ENCODE measurements at regions not wholly inside any gene's neighbourhood (a gene's known extent, or its start where the extent isn't known, plus 50 kb on each side); places are given as distances from the start of the nearest gene placed in this dataset.
"Not testable (repeated sequence)": the region's sequence is repeated elsewhere in the genome, so short reads cannot be mapped to it uniquely, and the experiment has no call there.

DNA sequence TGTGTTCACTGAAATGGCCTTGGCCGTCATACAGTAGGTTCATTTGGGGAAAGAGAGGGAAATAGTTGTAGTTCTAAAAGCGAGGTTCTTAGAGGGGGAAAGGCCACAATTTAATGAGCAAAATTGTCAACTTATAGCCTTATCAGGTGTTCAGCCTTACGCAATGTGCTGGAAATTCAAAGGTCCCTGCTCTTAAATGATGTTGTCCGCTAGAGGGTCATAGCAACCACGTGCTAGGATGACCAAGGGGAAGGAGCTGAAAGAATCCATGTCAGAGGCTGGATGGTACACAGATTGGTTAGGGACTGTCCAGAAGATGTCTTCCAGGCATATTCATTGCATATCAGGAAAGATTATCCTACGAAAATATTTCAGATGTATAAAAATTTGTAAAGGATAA, 282.3 kb upstream of the MEX3C start:
- DNase-seq, result no peak

GRCh38 chr18:51480407-51481261, 283.2 kb upstream of the MEX3C start:
- DNase-seq, result no peak

DNA sequence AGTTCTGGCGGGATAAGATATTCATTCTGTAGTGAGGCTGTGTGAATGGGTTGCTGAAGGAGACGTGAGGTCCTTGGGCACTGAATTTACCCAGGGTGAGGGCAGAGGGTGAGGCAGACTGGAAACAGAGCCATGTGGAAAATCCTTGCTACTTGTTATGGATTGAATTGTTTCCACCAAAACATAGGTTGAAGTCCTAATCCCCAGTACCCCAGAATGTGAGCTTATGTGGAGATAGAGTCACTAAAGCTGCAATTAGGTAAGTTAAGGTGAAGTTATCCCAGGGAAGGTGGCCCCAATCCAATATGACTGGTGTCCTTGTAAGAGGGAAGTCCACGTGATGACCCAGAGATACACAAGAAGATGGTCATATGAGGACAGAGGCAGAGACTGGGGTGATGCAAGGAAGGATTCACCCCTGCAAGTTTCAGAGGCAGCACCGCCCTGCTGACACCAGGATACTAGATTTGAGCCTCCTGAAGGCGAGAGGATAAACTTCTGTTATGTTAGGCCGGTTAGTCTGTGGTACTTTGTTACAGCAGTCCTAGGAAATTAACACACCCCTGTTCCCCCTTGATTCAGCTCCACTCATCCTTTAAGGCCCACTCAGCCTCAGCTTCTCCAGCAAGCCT, 289.4 kb upstream of the MEX3C start:
- no peak for DNase-seq

- DNase-seq, result no peak
These were observed 292.9 kb upstream of the MEX3C start for GRCh38 chr18:51490417-51490816.

DNA sequence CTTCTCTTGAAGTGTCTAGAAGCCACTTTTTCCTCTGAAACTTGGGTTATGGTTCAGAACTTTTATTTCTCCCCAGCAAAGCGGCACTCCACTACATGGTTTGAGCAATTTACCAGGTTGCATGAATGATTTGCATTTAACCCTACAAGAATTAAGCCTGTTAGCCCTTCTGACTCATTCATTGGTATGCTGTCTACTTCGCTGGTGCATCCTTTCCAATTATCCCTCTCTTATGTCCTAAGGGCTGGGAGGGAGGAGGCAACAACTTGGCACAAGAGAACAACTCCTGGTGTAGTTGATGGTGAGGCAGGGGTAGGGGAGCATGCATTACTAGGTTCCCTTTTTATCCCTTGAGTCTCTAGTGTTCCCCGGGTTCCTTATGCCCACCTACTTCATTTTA, 293.4 kb upstream of the MEX3C start:
- no peak for DNase-seq

- no peak for DNase-seq
These were observed 294.3 kb upstream of the MEX3C start for GRCh38 chr18:51491678-51492372.

GRCh38 chr18:51498085-51498855, 300.8 kb upstream of the MEX3C start:
- no peak for DNase-seq

GRCh38 chr18:51503351-51503750, 305.9 kb upstream of the MEX3C start:
- DNase-seq, result no peak

DNA sequence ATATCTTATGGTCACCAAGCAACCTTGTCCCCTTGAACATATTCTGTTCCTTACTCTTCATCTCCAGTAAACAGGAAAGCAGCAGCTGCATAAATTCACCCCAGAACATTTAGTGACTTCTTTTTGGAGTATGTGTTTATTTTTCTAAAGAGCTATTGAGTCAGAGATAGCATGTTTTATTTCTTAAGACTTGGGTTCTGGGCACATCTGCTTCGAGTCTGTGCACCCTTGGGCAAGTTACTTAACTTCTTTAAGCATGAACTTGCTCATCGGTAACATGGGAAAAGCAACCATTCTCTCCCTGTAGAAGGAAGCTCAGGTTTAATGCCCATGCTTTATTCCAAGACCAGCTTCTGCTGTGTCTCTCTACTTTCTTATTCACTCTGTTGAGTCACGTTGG, 309.3 kb upstream of the MEX3C start:
- no peak for DNase-seq

DNA sequence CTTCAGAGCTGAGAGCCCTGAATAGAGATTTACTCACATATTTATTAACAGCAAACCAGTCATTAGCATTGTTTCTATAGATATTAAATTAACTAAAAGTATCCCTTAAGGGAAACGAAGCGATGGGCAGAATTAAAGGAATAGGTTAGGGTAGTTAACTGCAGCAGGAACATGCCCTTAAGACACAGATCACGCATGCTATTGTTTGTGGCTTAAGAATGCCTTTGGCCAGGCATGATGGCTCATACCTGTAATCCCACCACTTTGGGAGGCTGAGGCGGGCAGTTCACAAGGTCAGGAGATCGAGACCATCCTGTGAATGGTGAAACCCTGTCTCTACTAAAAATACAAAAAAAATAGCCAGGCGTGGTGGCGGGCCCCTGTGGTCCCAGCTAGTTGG, 310.9 kb upstream of the MEX3C start:
- DNase-seq, result not testable (repeated sequence)

DNA sequence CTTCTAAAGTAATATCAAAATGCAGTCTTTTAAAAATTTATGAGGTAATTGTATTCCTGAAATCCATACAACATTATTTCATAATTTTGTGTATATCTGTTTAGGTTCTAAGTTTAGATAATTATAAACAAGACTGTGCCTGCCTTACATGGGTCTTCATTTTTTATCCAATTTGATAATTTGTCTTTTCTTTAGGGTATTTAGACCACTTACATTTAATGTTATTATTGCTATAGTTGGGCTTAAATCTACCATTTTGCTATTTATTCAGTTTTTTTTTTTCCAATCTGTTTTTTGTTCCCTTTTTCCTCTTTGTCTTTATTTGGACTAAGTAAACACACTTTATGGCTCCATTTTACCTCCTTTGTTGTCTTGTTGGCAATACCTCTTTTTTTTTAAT, 312.5 kb upstream of the MEX3C start:
- DNase-seq, result no peak

DNA sequence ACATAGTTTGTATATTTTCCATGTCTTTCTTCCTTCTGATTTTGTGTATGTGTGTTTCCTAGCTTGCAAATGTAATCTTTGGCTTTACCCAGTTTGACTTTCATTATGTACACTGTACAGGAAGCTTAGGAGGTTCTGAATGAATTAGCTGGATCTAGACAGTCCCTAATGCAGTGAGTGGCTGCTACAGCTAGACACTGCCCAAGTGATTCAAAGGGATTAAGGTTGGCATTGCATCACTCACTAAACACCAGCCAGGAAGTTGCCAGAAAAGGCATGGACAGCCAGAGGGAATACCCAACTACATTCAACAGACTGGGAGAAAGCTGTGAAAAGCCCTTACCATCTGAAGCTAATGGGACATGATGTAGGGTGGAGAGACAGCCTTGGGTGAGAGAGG, 316.0 kb upstream of the MEX3C start:
- DNase-seq, result no peak

- DNase-seq, result no peak
These were observed 316.6 kb upstream of the MEX3C start for GRCh38 chr18:51514128-51514527.

GRCh38 chr18:51516478-51517038, 319.1 kb upstream of the MEX3C start:
- DNase-seq, result no peak

- no peak for DNase-seq
These were observed 322.1 kb upstream of the MEX3C start for GRCh38 chr18:51519571-51519970.

DNA sequence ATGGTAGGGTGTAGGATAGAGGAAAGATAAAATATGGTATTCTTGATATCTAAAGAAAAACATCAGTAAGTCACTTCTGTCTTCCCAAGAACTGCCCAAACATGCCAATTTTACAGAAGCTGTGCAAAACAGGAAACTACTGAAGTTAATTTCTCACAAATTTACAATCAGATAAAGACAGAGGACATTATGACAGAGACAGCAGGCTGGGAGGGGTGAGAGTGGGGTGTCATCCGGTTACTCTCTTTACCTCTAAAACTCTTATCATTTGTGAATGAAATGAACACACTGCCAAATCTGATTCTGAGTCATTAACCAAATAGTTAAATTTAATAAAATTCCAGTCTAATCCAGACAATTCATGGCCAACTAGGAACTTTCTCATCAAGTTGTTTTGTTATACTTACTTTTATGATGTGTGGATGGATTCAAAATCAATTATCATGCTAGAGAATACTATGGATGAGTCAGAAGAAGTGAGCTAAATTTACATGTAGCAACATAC, 323.2 kb upstream of the MEX3C start:
- DNase-seq, result no peak

- no peak for DNase-seq
These were observed 324.9 kb upstream of the MEX3C start for GRCh38 chr18:51522338-51522737.

DNA sequence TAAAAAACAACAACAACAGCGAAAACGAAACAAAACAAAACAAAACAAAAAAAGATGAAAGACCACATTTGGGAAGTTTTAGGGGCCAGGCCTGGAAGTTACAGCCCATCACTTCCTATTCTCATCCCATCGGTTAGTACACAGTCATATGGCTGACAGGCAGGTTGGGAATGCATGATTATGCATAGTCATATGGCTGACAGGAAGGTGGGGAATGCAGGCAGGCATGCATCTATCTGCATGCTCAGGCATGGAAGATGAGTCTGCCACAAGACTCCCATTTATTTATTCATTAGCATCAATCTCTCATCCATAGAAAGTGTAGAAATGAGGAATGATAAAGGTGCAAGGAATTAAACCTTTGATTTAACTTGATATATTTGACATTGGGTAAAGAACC, 325.3 kb upstream of the MEX3C start:
- DNase-seq, result no peak

DNA sequence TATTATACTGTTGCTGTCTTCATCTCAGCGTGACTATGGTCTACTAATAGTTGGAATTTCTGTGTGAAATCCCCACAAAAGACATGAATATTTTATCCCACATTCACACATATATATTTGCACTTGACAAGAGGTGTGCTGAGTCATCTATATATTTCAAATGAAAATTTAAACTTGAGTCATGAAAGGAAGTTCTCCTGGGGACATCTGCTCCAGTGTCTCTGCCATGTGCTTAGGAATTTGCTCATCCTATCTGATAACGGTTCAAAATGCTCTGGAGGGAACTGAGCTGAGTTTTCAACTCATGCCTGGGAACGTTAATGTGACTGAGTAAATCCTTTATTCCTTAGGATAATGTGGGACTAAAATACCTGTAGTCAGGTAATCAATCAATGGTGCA, 326.2 kb upstream of the MEX3C start:
- no peak for DNase-seq

- no peak for DNase-seq
These were observed 328.2 kb upstream of the MEX3C start for GRCh38 chr18:51525453-51526225.

DNA sequence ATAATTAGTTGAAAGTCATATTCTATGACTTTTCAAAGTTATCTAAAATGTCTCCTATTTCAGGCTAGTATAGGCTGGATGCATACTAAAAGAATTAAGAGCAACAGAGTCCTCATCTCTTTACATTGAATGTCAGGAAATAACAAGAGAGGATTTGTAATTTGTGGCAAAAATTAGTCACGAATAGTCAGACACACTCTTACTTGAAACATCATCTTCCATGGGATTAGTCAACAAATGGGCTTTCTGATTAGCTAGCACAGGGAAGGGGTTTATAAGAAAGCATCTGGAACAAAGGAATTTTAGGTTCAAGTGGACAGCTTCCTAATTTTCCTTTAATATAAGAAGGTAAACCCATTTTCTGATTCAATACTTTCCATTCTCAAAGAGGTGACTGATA, 330.3 kb upstream of the MEX3C start:
- no peak for DNase-seq

- no peak for DNase-seq
These were observed 334.0 kb upstream of the MEX3C start for GRCh38 chr18:51531501-51531900.
